ENCODE measurements at regions not wholly inside any gene's neighbourhood (a gene's known extent, or its start where the extent isn't known, plus 50 kb on each side); places are given as distances from the start of the nearest gene placed in this dataset.

GRCh38 chr12:77382096-77382742, 316.9 kb upstream of the E2F7 start:
- TF ChIP-seq, protein P1, sequence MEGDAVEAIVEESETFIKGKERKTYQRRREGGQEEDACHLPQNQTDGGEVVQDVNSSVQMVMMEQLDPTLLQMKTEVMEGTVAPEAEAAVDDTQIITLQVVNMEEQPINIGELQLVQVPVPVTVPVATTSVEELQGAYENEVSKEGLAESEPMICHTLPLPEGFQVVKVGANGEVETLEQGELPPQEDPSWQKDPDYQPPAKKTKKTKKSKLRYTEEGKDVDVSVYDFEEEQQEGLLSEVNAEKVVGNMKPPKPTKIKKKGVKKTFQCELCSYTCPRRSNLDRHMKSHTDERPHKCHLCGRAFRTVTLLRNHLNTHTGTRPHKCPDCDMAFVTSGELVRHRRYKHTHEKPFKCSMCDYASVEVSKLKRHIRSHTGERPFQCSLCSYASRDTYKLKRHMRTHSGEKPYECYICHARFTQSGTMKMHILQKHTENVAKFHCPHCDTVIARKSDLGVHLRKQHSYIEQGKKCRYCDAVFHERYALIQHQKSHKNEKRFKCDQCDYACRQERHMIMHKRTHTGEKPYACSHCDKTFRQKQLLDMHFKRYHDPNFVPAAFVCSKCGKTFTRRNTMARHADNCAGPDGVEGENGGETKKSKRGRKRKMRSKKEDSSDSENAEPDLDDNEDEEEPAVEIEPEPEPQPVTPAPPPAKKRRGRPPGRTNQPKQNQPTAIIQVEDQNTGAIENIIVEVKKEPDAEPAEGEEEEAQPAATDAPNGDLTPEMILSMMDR (IDR thresholded peaks at IDR 0.05; ENCODE audit: borderline replicate concordance, extremely low read depth, low read length, poor library complexity, severe bottlenecking), result no peak
- TF ChIP-seq EZH2 (IDR thresholded peaks at IDR 0.05; ENCODE audit: borderline replicate concordance, low read depth, low read length, severe bottlenecking), result no peak
- H3K4me3 ChIP-seq (ENCODE audit: low read depth in 1 of 2, low read length in 2 of 2), result no peak overlapping the region
- H3K27me3 ChIP-seq (ENCODE audit: insufficient read depth, low read length, poor library complexity), result no peaks in the 10 kb centered on the region
- H3K9ac ChIP-seq (ENCODE audit: low read depth, low read length), result no peak overlapping the region
- no peaks in the 10 kb centered on the region for H3K9me3 ChIP-seq (ENCODE audit: insufficient read depth, low read length, severe bottlenecking)
- DNase-seq (no peak), ATAC-seq (ENCODE audit: insufficient read depth, low read depth) (no peak)
- no peaks in the 10 kb centered on the region for H3K79me2 ChIP-seq (ENCODE audit: insufficient read depth, low read length)
- no peak overlapping the region for H2AFZ ChIP-seq (ENCODE audit: low read depth, low read length)
- H3K36me3 ChIP-seq (ENCODE audit: insufficient read depth, low read length), result no peaks in the 10 kb centered on the region
- no peak overlapping the region for H3K27ac ChIP-seq (ENCODE audit: low read length)
- no peaks in the 10 kb centered on the region for H4K20me1 ChIP-seq (ENCODE audit: insufficient read depth, low read length)
- no peaks in the 10 kb centered on the region for H3K4me1 ChIP-seq (ENCODE audit: insufficient read depth, low read length)
- no peak overlapping the region for H3K4me2 ChIP-seq (ENCODE audit: insufficient read depth, low read length)

GRCh38 chr12:77377622-77378021, 312.3 kb upstream of the E2F7 start:
- H3K27me3 ChIP-seq (ENCODE audit: insufficient read depth, low read length, poor library complexity), result no peaks in the 10 kb centered on the region
- H3K4me2 ChIP-seq (ENCODE audit: insufficient read depth, low read length), result no peak overlapping the region
- H3K4me3 ChIP-seq (ENCODE audit: low read depth in 1 of 2, low read length in 2 of 2), result no peak overlapping the region
- DNase-seq, result no peak
- H3K9ac ChIP-seq (ENCODE audit: low read depth, low read length), result no peak overlapping the region
- no peaks in the 10 kb centered on the region for H4K20me1 ChIP-seq (ENCODE audit: insufficient read depth, low read length)
- no peak for TF ChIP-seq EZH2 (IDR thresholded peaks at IDR 0.05; ENCODE audit: borderline replicate concordance, low read depth, low read length, severe bottlenecking)
- TF ChIP-seq, protein P1 (IDR thresholded peaks at IDR 0.05; ENCODE audit: borderline replicate concordance, extremely low read depth, low read length, poor library complexity, severe bottlenecking), result no peak
- ATAC-seq (ENCODE audit: insufficient read depth, low read depth), result no peak
- H3K4me1 ChIP-seq (ENCODE audit: insufficient read depth, low read length), result no peaks in the 10 kb centered on the region
- H3K9me3 ChIP-seq (ENCODE audit: insufficient read depth, low read length, severe bottlenecking), result no peaks in the 10 kb centered on the region
- H3K79me2 ChIP-seq (ENCODE audit: insufficient read depth, low read length), result no peaks in the 10 kb centered on the region
- H3K36me3 ChIP-seq (ENCODE audit: insufficient read depth, low read length), result no peaks in the 10 kb centered on the region
- no peak overlapping the region for H2AFZ ChIP-seq (ENCODE audit: low read depth, low read length)
- H3K27ac ChIP-seq (ENCODE audit: low read length), result no peak overlapping the region

DNA sequence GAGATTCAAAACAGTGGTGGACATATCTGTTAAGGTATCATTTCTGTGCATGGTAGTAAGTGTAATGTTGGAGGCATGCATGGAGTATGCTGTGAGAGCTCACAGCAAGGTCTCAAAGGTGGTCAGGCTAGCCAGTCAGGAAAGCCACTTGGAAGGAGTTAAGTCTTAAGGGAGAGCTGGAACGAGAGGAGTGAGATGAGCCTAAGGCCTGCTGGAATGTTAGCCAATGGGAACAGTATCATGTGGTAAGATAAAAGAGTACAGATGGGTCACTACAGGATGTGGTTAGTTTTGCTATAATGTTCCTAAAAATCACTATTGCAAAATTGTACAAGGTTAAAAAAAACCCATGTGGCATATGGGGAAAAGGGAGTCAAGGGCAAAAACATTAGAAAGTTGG, 311.7 kb upstream of the E2F7 start:
- no peak overlapping the region for H2AFZ ChIP-seq (ENCODE audit: low read depth, low read length)
- TF ChIP-seq EZH2 (IDR thresholded peaks at IDR 0.05; ENCODE audit: borderline replicate concordance, low read depth, low read length, severe bottlenecking), result no peak
- TF ChIP-seq, protein P1 (IDR thresholded peaks at IDR 0.05; ENCODE audit: borderline replicate concordance, extremely low read depth, low read length, poor library complexity, severe bottlenecking), result no peak
- no peak overlapping the region for H3K27ac ChIP-seq (ENCODE audit: low read length)
- H3K4me1 ChIP-seq (ENCODE audit: insufficient read depth, low read length), result no peaks in the 10 kb centered on the region
- H3K4me2 ChIP-seq (ENCODE audit: insufficient read depth, low read length), result no peak overlapping the region
- ATAC-seq (ENCODE audit: insufficient read depth, low read depth), result no peak
- H3K36me3 ChIP-seq (ENCODE audit: insufficient read depth, low read length), result no peaks in the 10 kb centered on the region
- no peaks in the 10 kb centered on the region for H3K27me3 ChIP-seq (ENCODE audit: insufficient read depth, low read length, poor library complexity)
- no peak for DNase-seq
- H4K20me1 ChIP-seq (ENCODE audit: insufficient read depth, low read length), result no peaks in the 10 kb centered on the region
- no peaks in the 10 kb centered on the region for H3K9me3 ChIP-seq (ENCODE audit: insufficient read depth, low read length, severe bottlenecking)
- H3K79me2 ChIP-seq (ENCODE audit: insufficient read depth, low read length), result no peaks in the 10 kb centered on the region
- H3K9ac ChIP-seq (ENCODE audit: low read depth, low read length), result no peak overlapping the region
- H3K4me3 ChIP-seq (ENCODE audit: low read depth in 1 of 2, low read length in 2 of 2), result no peak overlapping the region
